H1 (cell line): ENCODE measurements at regions not wholly inside any gene's neighbourhood (a gene's known extent, or its start where the extent isn't known, plus 50 kb on each side); places are given as distances from the start of the nearest gene placed in this dataset.

ENCODE experiments used
- CTCF ChIA-PET: fragments of 300-600 bp; sonication (Branson Sonifier 250); formaldehyde crosslinking; loops from one replicate; lab custom pipeline; 2021; ENCODE audit not compliant: partially characterized antibody; lab: Charles Lee
- POLR2A ChIA-PET: fragments of 300-600 bp; sonication (Branson Sonifier 250); formaldehyde crosslinking; loops from one replicate; lab custom pipeline; 2021; ENCODE audit warnings: inconsistent platforms; ENCODE audit not compliant: partially characterized antibody; lab: Charles Lee
- DNase-seq, 2 experiments: peaks; one replicate each; pipeline versions ENCODE4 v3.0.0 to v3.0.0-alpha.2; 2010 to 2022; ENCODE audit warnings: low spot score in 2 of 2, low read depth in 1 of 2, mixed read lengths in 1 of 2
- FAIRE-seq: peaks from 2 replicates; lab custom pipeline; 2011; peaks lifted over from hg19 to GRCh38; lab: Jason Lieb, UNC
- H2AFZ ChIP-seq: 2 replicates; pipeline ENCODE4 v1.8.1; 2012; ENCODE audit warnings: low read length, inconsistent platforms
- H2AK5ac ChIP-seq: 2 replicates; pipeline ENCODE4 v1.6.1; 2013; ENCODE audit warnings: low read depth, low read length
- H2BK120ac ChIP-seq: replicated peaks from 2 replicates; pipeline ENCODE3; 2013; ENCODE audit warnings: low read depth, low read length, inconsistent platforms
- H2BK12ac ChIP-seq: 2 replicates; pipeline ENCODE4 v1.6.1; 2013; ENCODE audit warnings: low read depth, low read length
- H2BK15ac ChIP-seq: 2 replicates; pipeline ENCODE4 v1.6.1; 2013; ENCODE audit warnings: low read length
- H2BK20ac ChIP-seq: 2 replicates; pipeline ENCODE4 v1.6.1; 2013; ENCODE audit warnings: low read length
- H2BK5ac ChIP-seq: 2 replicates; pipeline ENCODE4 v1.6.1; 2013; ENCODE audit warnings: low read depth, low read length
- H3K14ac ChIP-seq: 2 replicates; pipeline ENCODE4 v1.6.1; 2013; ENCODE audit warnings: inconsistent platforms; ENCODE audit not compliant: insufficient read length
- H3K18ac ChIP-seq: 2 replicates; pipeline ENCODE4 v1.6.1; 2013; ENCODE audit warnings: low read length; ENCODE audit errors: extremely low read depth
- H3K23ac ChIP-seq: 2 replicates; pipeline ENCODE4 v1.6.1; 2013; ENCODE audit warnings: inconsistent platforms; ENCODE audit not compliant: insufficient read length
- H3K23me2 ChIP-seq: 2 replicates; pipeline ENCODE4 v1.6.1; 2013; ENCODE audit warnings: low read depth, low read length
- H3K27ac ChIP-seq: 2 replicates; pipeline ENCODE4 v1.6.1; 2011; ENCODE audit warnings: low read depth, low read length, inconsistent platforms
- H3K27me3 ChIP-seq, 4 experiments: replicated peaks in 1 of 4; 1 replicate in 1 of 4; 2 replicates in 3 of 4; pipeline versions ENCODE4 v1.6.1 to v1.8.1; 2011 to 2013; ENCODE audit warnings: low read length in 3 of 4, mild to moderate bottlenecking in 3 of 4, inconsistent platforms in 2 of 4, mixed read lengths in 2 of 4, moderate library complexity in 1 of 4; ENCODE audit not compliant: control insufficient read depth in 3 of 4, insufficient read depth in 3 of 4; ENCODE audit errors: extremely low read depth in 1 of 4
- H3K36me3 ChIP-seq, 4 experiments: 2 replicates each; pipeline versions ENCODE4 v1.6.1 to v1.8.1; 2011 to 2013; ENCODE audit warnings: mild to moderate bottlenecking in 4 of 4, low read length in 3 of 4, moderate library complexity in 2 of 4, control low read depth in 1 of 4, inconsistent platforms in 1 of 4; ENCODE audit not compliant: insufficient read depth in 4 of 4, control insufficient read depth in 2 of 4
- H3K4ac ChIP-seq: replicated peaks from 2 replicates; pipeline ENCODE3; 2013; ENCODE audit warnings: low read length, low read depth, mixed read lengths, inconsistent platforms; ENCODE audit not compliant: insufficient read length
- H3K4me1 ChIP-seq, 4 experiments: replicated peaks in 1 of 4; 1 replicate in 1 of 4; 2 replicates in 3 of 4; pipeline versions ENCODE4 v1.6.1 to v1.8.1; 2011 to 2013; ENCODE audit warnings: low read length in 3 of 4, inconsistent platforms in 2 of 4, mixed read lengths in 1 of 4; ENCODE audit not compliant: insufficient read depth in 4 of 4, control insufficient read depth in 3 of 4
- H3K4me2 ChIP-seq, 2 experiments: 2 replicates each; pipeline versions ENCODE4 v1.6.1 to v1.8.1; 2011 to 2013; ENCODE audit warnings: low read depth in 2 of 2, low read length in 2 of 2, control low read depth in 1 of 2, inconsistent platforms in 1 of 2, mild to moderate bottlenecking in 1 of 2; ENCODE audit not compliant: insufficient read depth in 1 of 2
- H3K4me3 ChIP-seq, 4 experiments: fragments of 200-600, 300-600 bp in 1 of 4; sonication (generic), shearing (Covaris generic), sonication (Bioruptor Twin) in 1 of 4; 2 replicates each; pipeline versions ENCODE4 v1.5.1 to v1.8.1; 2011 to 2016; ENCODE audit warnings: low read length in 4 of 4, low read depth in 3 of 4, control low read depth in 2 of 4, inconsistent platforms in 2 of 4, mild to moderate bottlenecking in 2 of 4, mixed read lengths in 1 of 4, moderate library complexity in 1 of 4; ENCODE audit not compliant: insufficient read depth in 2 of 4; ENCODE audit errors: extremely low read depth in 1 of 4
- H3K56ac ChIP-seq: replicated peaks from 2 replicates; pipeline ENCODE3; 2013; ENCODE audit warnings: low read depth, mild to moderate bottlenecking, mixed read lengths, low read length, inconsistent platforms; ENCODE audit not compliant: insufficient read length
- H3K79me1 ChIP-seq: 2 replicates; pipeline ENCODE4 v1.6.1; 2013; ENCODE audit warnings: low read depth, low read length, control low read depth
- H3K79me2 ChIP-seq, 2 experiments: 2 replicates each; pipeline versions ENCODE4 v1.6.1 to v1.8.1; 2012 to 2013; ENCODE audit warnings: low read length in 2 of 2, mild to moderate bottlenecking in 2 of 2, inconsistent platforms in 1 of 2; ENCODE audit not compliant: insufficient read depth in 2 of 2, control insufficient read depth in 1 of 2
- H3K9ac ChIP-seq, 4 experiments: replicated peaks in 1 of 4; 1 replicate in 1 of 4; 2 replicates in 3 of 4; pipeline versions ENCODE4 v1.6.1 to v1.8.1; 2011 to 2013; ENCODE audit warnings: low read depth in 3 of 4, low read length in 3 of 4, control low read depth in 2 of 4, mild to moderate bottlenecking in 2 of 4, moderate library complexity in 2 of 4, inconsistent platforms in 1 of 4; ENCODE audit errors: extremely low read depth in 1 of 4
- H3K9me3 ChIP-seq, 2 experiments: 2 replicates each; pipeline versions ENCODE4 v1.6.1 to v1.8.1; 2012 to 2013; ENCODE audit warnings: mild to moderate bottlenecking in 2 of 2, moderate library complexity in 2 of 2, control low read depth in 1 of 2, inconsistent platforms in 1 of 2, low read depth in 1 of 2, low read length in 1 of 2, mixed read lengths in 1 of 2; ENCODE audit not compliant: insufficient read depth in 2 of 2
- H4K20me1 ChIP-seq, 2 experiments: replicated peaks in 1 of 2; 2 replicates each; pipeline versions ENCODE3 to v1.8.1; 2011 to 2013; ENCODE audit warnings: inconsistent platforms in 2 of 2, low read length in 2 of 2, mild to moderate bottlenecking in 1 of 2; ENCODE audit not compliant: insufficient read depth in 2 of 2, control insufficient read depth in 1 of 2
- H4K5ac ChIP-seq: 2 replicates; pipeline ENCODE4 v1.6.1; 2013; ENCODE audit warnings: low read length, low read depth, mixed read lengths, inconsistent platforms; ENCODE audit not compliant: insufficient read length
- H4K8ac ChIP-seq: 2 replicates; pipeline ENCODE4 v1.8.0; 2013; ENCODE audit warnings: mild to moderate bottlenecking, moderate library complexity, low read length, inconsistent platforms; ENCODE audit not compliant: insufficient read depth; ENCODE audit errors: extremely low read depth
- H4K91ac ChIP-seq: replicated peaks from 2 replicates; pipeline ENCODE3; 2013; ENCODE audit warnings: low read length, mixed read lengths, inconsistent platforms; ENCODE audit not compliant: insufficient read length
- GABPA ChIP-seq: IDR thresholded peaks from 2 replicates; pipeline ENCODE4 v1.6.1; 2011; ENCODE audit warnings: mild to moderate bottlenecking, low read length, moderate library complexity, borderline replicate concordance; ENCODE audit not compliant: insufficient read depth
- JUN ChIP-seq: IDR thresholded peaks from 2 replicates; pipeline ENCODE4 v1.6.1; 2011; ENCODE audit warnings: low read depth, mild to moderate bottlenecking, improper control_type of control experiment, low read length
- SP4 ChIP-seq: IDR thresholded peaks from 2 replicates; pipeline ENCODE4 v1.6.1; 2012; ENCODE audit warnings: low read length, inconsistent platforms
- SRF ChIP-seq: IDR thresholded peaks from 2 replicates; pipeline ENCODE4 v1.6.1; 2011; ENCODE audit warnings: mild to moderate bottlenecking, low read depth, low read length, moderate library complexity
- WGBS, 2 experiments: shearing (Covaris generic) in 1 of 2; methylation state at CpG; one replicate each; pipeline versions ENCODE4 v1.1.6 to v1.1.7; 2013 to 2015; ENCODE audit warnings: low lambda C conversion rate in 2 of 2, mixed read lengths in 2 of 2, inconsistent platforms in 1 of 2, low coverage in 1 of 2, missing lambda C conversion rate in 1 of 2; ENCODE audit not compliant: insufficient replicate concordance in 2 of 2, insufficient coverage in 1 of 2, insufficient read length in 1 of 2; ENCODE audit errors: extremely low coverage in 1 of 2, missing lambda C conversion rate in 1 of 2; 5-methylcytosine and 5-hydroxymethylcytosine counted together

DNA sequence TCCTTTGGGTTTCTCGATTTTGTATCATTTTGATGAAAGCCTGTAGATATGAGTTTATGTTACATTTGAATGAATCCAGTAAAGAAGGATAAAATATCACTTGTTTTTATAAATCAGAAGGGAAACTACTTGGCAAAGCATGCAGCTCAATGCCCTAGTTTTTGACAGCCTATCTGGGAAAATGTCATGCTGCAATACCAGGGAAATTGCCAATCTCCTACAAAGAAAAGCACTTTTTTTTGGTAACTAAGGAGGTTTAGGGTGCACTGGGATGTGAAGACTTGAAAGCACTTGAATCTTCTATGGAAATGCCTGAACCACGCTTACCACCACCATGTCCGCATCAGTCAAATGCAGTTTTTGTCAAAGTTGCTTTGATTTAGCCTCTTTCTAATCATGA, 446.9 kb upstream of the LRRC7 start:
- H3K14ac ChIP-seq = no peak overlapping the region
- no peak for TF ChIP-seq SRF
- no peak for TF ChIP-seq GABPA
- TF ChIP-seq SP4 = no peak
- no peak for TF ChIP-seq JUN
- TF ChIP-seq, all 59 proteins: peak for 0

More for the DNA sequence above, 446.9 kb upstream of the LRRC7 start:
- Histone ChIP-seq H2BK5ac (no peak overlapping the region), H4K20me1 (no peaks in the 10 kb centered on the region), H4K91ac (no peak overlapping the region), H3K9ac (no peak overlapping the region), H2BK20ac (no peak overlapping the region), H3K4me1 (no peaks in the 10 kb centered on the region), H3K27ac (no peak overlapping the region), H3K56ac (no peak overlapping the region), H3K23ac (no peak overlapping the region), H4K8ac (no peak overlapping the region), H4K5ac (no peak overlapping the region), H2BK120ac (no peak overlapping the region), H3K9me3 (no peaks in the 10 kb centered on the region), H3K23me2 (no peaks in the 10 kb centered on the region), H3K79me2 (no peaks in the 10 kb centered on the region), H3K27me3 (peaks cover 0 to 2% (median 0%) of the 10 kb centered on the region in 4 experiments; a peak in 1 of 7 replicates), H2BK15ac (no peak overlapping the region), H3K4ac (no peak overlapping the region), H3K4me2 (no peak overlapping the region), H3K18ac (no peak overlapping the region), H2BK12ac (no peak overlapping the region), H3K79me1 (no peaks in the 10 kb centered on the region), H3K36me3 (no peaks in the 10 kb centered on the region), H3K4me3 (peak overlapping the region in 1 of 4 experiments; percentile 40; a peak in 1 of 8 replicates), H2AFZ (no peak overlapping the region), H2AK5ac (no peak overlapping the region)
- DNase-seq (no peak), FAIRE-seq (no peak)
- ChIA-PET CTCF (interaction anchor here (1.0 kb wide), 1 partner anchor 10 kb away, joined by 3 read pairs; no protein-coding TSS in a partner anchor), POLR2A (no interaction called here)
- WGBS, 2 experiments = 87% methylated on average over 3 of the region's 3 CpGs; no CpG with 5 or more reads in 1 of the 2 experiments
